HEK293T (cell line): ENCODE measurements at regions not wholly inside any gene's neighbourhood (a gene's known extent, or its start where the extent isn't known, plus 50 kb on each side); places are given as distances from the start of the nearest gene placed in this dataset.

Experiments
- BHLHE40 ChIP-seq: fragments of 450-650 bp; IDR thresholded peaks from 2 replicates; pipeline ENCODE4 v1.6.1; 2016; ENCODE audit warnings: mild to moderate bottlenecking, moderate library complexity, borderline replicate concordance
- CTBP1 ChIP-seq: fragments of 450-650 bp; IDR thresholded peaks from 2 replicates; pipeline ENCODE4 v1.6.1; 2016; ENCODE audit warnings: borderline replicate concordance
- ELF4 ChIP-seq: fragments of 450-650 bp; IDR thresholded peaks from 2 replicates; pipeline ENCODE4 v1.6.1; 2017; ENCODE audit warnings: antibody characterized with exemption
- FOXA1 ChIP-seq: fragments of 450-650 bp; IDR thresholded peaks from 2 replicates; pipeline ENCODE4 v1.6.1; 2016; ENCODE audit warnings: mild to moderate bottlenecking
- FOXK2 ChIP-seq: fragments of 450-650 bp; IDR thresholded peaks from 2 replicates; pipeline ENCODE4 v1.6.1; 2016; ENCODE audit warnings: mild to moderate bottlenecking
- FOXM1 ChIP-seq: fragments of 450-650 bp; IDR thresholded peaks from 2 replicates; pipeline ENCODE4 v1.6.1; 2017; ENCODE audit warnings: mild to moderate bottlenecking, borderline replicate concordance
- HDGF ChIP-seq: fragments of 450-650 bp; IDR thresholded peaks from 2 replicates; pipeline ENCODE4 v1.6.1; 2017; ENCODE audit warnings: antibody characterized with exemption, borderline replicate concordance
- LEF1 ChIP-seq: fragments of 450-650 bp; IDR thresholded peaks from 2 replicates; pipeline ENCODE4 v1.6.1; 2017; ENCODE audit warnings: mild to moderate bottlenecking, borderline replicate concordance
- NFRKB ChIP-seq: fragments of 450-650 bp; IDR thresholded peaks from 2 replicates; pipeline ENCODE4 v1.6.1; 2016; ENCODE audit warnings: mild to moderate bottlenecking, moderate library complexity
- SP1 ChIP-seq: fragments of 450-650 bp; IDR thresholded peaks from 2 replicates; pipeline ENCODE4 v1.6.1; 2017
- SUZ12 ChIP-seq: fragments of 450-650 bp; IDR thresholded peaks from 2 replicates; pipeline ENCODE4 v1.6.1; 2016; ENCODE audit warnings: mild to moderate bottlenecking
- ZNF384 ChIP-seq: fragments of 450-650 bp; IDR thresholded peaks from 2 replicates; pipeline ENCODE4 v1.6.1; 2016
- TF ChIP-seq, protein P1 (sequence below): fragments of 450-650 bp; IDR thresholded peaks from 2 replicates; pipeline ENCODE4 v1.6.1; 2016

DNA sequence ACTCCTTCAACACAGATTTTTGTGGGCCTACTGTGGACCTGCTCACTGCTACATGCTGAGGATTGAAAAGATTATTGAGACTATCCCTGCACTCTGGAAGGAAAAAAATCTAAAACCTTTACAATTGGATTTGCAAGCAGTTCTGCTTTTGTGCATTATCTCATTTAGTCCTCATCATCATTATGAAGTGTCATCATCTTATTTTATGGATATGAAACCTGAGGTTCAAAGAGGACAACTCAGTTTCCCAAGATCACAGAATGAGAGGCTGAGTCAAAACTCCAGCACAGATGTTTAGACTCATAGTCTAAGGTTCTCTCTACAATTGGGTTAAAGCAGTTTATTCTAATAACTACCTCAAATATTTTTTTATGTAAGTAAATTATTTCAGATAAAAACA is 160.2 kb upstream of the MARCKS start:
- TF ChIP-seq NFRKB (no peak), LEF1 (no peak), HDGF (no peak), FOXK2 (no peak), FOXM1 (no peak), FOXA1 (no peak), BHLHE40 (no peak), SUZ12 (no peak), ZNF384 (no peak), SP1 (no peak), ELF4 (no peak), CTBP1 (no peak)
- TF ChIP-seq, protein P1, sequence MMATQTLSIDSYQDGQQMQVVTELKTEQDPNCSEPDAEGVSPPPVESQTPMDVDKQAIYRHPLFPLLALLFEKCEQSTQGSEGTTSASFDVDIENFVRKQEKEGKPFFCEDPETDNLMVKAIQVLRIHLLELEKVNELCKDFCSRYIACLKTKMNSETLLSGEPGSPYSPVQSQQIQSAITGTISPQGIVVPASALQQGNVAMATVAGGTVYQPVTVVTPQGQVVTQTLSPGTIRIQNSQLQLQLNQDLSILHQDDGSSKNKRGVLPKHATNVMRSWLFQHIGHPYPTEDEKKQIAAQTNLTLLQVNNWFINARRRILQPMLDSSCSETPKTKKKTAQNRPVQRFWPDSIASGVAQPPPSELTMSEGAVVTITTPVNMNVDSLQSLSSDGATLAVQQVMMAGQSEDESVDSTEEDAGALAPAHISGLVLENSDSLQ: no peak
